A673 (cell line): ENCODE measurements at regions not wholly inside any gene's neighbourhood (a gene's known extent, or its start where the extent isn't known, plus 50 kb on each side); places are given as distances from the start of the nearest gene placed in this dataset.

Experiments used
- EZH2 ChIP-seq: fragments of 200-600 bp; sonication (generic); IDR thresholded peaks from 2 replicates; pipeline ENCODE4 v1.6.1; 2017; ENCODE audit warnings: borderline replicate concordance, low read depth, mild to moderate bottlenecking, mixed read lengths, antibody characterized with exemption, low read length; ENCODE audit not compliant: poor library complexity, severe bottlenecking
- TF ChIP-seq, protein P1 (sequence below): fragments of 300-800, 200-600 bp; sonication (generic); conservative IDR thresholded peaks from 2 replicates; pipeline ENCODE4 v1.5.1; 2017; ENCODE audit warnings: low read depth, mild to moderate bottlenecking, antibody characterized with exemption, low read length, moderate library complexity, mixed read lengths

DNA sequence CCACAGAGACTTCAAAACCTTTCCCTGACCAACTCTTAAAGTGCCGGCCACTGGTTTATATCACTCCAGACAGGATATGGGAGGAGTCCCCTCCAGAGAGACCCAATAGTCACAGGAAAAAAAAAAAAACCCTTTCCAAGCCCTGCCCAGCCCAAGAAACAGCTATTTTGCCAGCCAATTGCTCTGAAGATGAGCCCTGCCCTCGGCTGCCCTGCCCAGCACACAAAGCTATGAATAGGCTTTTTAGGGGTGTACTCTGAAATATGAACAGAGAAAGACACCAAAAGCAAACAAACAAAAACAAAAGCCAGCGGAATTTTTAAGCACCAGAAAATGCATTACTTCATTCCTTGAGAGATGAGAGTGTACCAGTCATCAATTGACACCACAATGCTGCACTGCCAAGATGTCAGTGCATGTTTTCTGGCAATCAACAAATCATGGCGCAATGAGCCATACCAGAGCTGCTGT, 275.1 kb downstream of the C6orf118 start:
- TF ChIP-seq, protein P1, sequence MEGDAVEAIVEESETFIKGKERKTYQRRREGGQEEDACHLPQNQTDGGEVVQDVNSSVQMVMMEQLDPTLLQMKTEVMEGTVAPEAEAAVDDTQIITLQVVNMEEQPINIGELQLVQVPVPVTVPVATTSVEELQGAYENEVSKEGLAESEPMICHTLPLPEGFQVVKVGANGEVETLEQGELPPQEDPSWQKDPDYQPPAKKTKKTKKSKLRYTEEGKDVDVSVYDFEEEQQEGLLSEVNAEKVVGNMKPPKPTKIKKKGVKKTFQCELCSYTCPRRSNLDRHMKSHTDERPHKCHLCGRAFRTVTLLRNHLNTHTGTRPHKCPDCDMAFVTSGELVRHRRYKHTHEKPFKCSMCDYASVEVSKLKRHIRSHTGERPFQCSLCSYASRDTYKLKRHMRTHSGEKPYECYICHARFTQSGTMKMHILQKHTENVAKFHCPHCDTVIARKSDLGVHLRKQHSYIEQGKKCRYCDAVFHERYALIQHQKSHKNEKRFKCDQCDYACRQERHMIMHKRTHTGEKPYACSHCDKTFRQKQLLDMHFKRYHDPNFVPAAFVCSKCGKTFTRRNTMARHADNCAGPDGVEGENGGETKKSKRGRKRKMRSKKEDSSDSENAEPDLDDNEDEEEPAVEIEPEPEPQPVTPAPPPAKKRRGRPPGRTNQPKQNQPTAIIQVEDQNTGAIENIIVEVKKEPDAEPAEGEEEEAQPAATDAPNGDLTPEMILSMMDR: no peak
- no peak for TF ChIP-seq EZH2
